Ammon's horn (tissue), 1 donor: ENCODE measurements at regions not wholly inside any gene's neighbourhood (a gene's known extent, or its start where the extent isn't known, plus 50 kb on each side); places are given as distances from the start of the nearest gene placed in this dataset.

Source experiments
- DNase-seq: peaks from one replicate; pipeline ENCODE4 v3.0.0-alpha.2; 2016; ENCODE audit warnings: low spot score

- no peak for DNase-seq
Observed at GRCh38 chr5:176176231-176176630, 62.0 kb upstream of the SIMC1 start.

- DNase-seq = no peak
Observed at GRCh38 chr5:176178789-176179188, 59.4 kb upstream of the SIMC1 start.

GRCh38 chr5:176180339-176180738 is 57.9 kb upstream of the SIMC1 start:
- DNase-seq = no peak

- no peak for DNase-seq
Observed at GRCh38 chr5:176180781-176181180, 57.4 kb upstream of the SIMC1 start.

GRCh38 chr5:176181271-176181855 is 56.9 kb upstream of the SIMC1 start:
- no peak for DNase-seq

GRCh38 chr5:176183321-176184074 is 54.7 kb upstream of the SIMC1 start:
- DNase-seq = no peak

GRCh38 chr5:176184608-176185132 is 53.6 kb upstream of the SIMC1 start:
- no peak for DNase-seq

- no peak for DNase-seq
Observed at GRCh38 chr5:176185133-176185733, 53.0 kb upstream of the SIMC1 start.

GRCh38 chr5:176186107-176186506 is 52.1 kb upstream of the SIMC1 start:
- no peak for DNase-seq

- DNase-seq = no peak
Observed at GRCh38 chr5:176187276-176188062, 50.8 kb upstream of the SIMC1 start.

GRCh38 chr5:176188085-176188484 is 50.1 kb upstream of the SIMC1 start:
- no peak for DNase-seq
